LNCAP (cell line): ENCODE measurements at regions not wholly inside any gene's neighbourhood (a gene's known extent, or its start where the extent isn't known, plus 50 kb on each side); places are given as distances from the start of the nearest gene placed in this dataset.

Source experiments
- CTCF ChIP-seq: fragments of 450-650 bp; IDR thresholded peaks from 2 replicates; pipeline ENCODE4 v1.5.1; 2017; ENCODE audit warnings: mild to moderate bottlenecking

- TF ChIP-seq CTCF: no peak
Measured at GRCh38 chr3:64341296-64341695, 116.0 kb upstream of the PRICKLE2 start.

- TF ChIP-seq CTCF: no peak
Measured at GRCh38 chr3:64340641-64341101, 115.4 kb upstream of the PRICKLE2 start.

- no peak for TF ChIP-seq CTCF
Measured at GRCh38 chr3:64336488-64336887, 111.2 kb upstream of the PRICKLE2 start.

- no peak for TF ChIP-seq CTCF
Measured at GRCh38 chr3:64332459-64333350, 107.4 kb upstream of the PRICKLE2 start.

- TF ChIP-seq CTCF: no peak
Measured at GRCh38 chr3:64331605-64332004, 106.3 kb upstream of the PRICKLE2 start.

GRCh38 chr3:64329037-64329436 is 103.8 kb upstream of the PRICKLE2 start:
- no peak for TF ChIP-seq CTCF

GRCh38 chr3:64327100-64327804 is 102.0 kb upstream of the PRICKLE2 start:
- TF ChIP-seq CTCF: no peak
